Sigmoid colon (tissue), 6 donors: ENCODE measurements at regions not wholly inside any gene's neighbourhood (a gene's known extent, or its start where the extent isn't known, plus 50 kb on each side); places are given as distances from the start of the nearest gene placed in this dataset.

Experiments used
- DNase-seq: peaks from one replicate; pipeline ENCODE4 v3.0.0-alpha.2; 2019
- H3K27ac ChIP-seq, 4 donors: fragments of 200-600 bp; sonication (generic); one replicate each; pipeline ENCODE4 v1.5.1; 2016 to 2019; ENCODE audit warnings: mild to moderate bottlenecking in 1 of 4
- H3K27me3 ChIP-seq, 3 donors: fragments of 200-600 bp; sonication (generic); one replicate each; pipeline ENCODE4 v1.5.1; 2019; ENCODE audit warnings: mild to moderate bottlenecking in 1 of 3
- H3K36me3 ChIP-seq, 4 donors: fragments of 200-600 bp; sonication (generic); one replicate each; pipeline ENCODE4 v1.5.1; 2016 to 2019
- H3K4me1 ChIP-seq, 4 donors: fragments of 200-600 bp; sonication (generic); one replicate each; pipeline ENCODE4 v1.5.1; 2017 to 2019
- H3K4me3 ChIP-seq, 4 donors: fragments of 200-600 bp; sonication (generic); one replicate each; pipeline ENCODE4 v1.5.1; 2017 to 2019; ENCODE audit warnings: mild to moderate bottlenecking in 2 of 4, moderate library complexity in 1 of 4
- H3K9me3 ChIP-seq, 4 donors: fragments of 200-600 bp in 3 of 4; sonication (generic) in 3 of 4; one replicate each; pipeline versions ENCODE4 v1.5.1 to v1.6.1; 2013 to 2019
- CTCF ChIP-seq, 4 experiments: fragments of 450-650 bp in 3 of 4; fragments of 200-600 bp in 1 of 4; IDR thresholded peaks; one replicate each; pipeline ENCODE4 v1.5.1; 2016 to 2019; ENCODE audit warnings: antibody characterized with exemption in 4 of 4, mild to moderate bottlenecking in 3 of 4, moderate library complexity in 2 of 4
- EP300 ChIP-seq, 4 donors: sonication (generic); formaldehyde crosslinking; IDR thresholded peaks; one replicate each; pipeline ENCODE4 v1.6.1; 2017; ENCODE audit warnings: antibody characterized with exemption in 4 of 4
- POLR2A ChIP-seq, 2 donors: fragments of 450-650 bp; IDR thresholded peaks; one replicate each; pipeline ENCODE4 v1.6.1; 2016; ENCODE audit warnings: antibody characterized with exemption in 2 of 2, mild to moderate bottlenecking in 2 of 2, moderate library complexity in 2 of 2
- POLR2AphosphoS5 ChIP-seq, 4 donors: sonication (generic); formaldehyde crosslinking; IDR thresholded peaks; one replicate each; pipeline ENCODE4 v1.6.1; 2017; ENCODE audit warnings: antibody characterized with exemption in 4 of 4
- WGBS, 2 donors: extraction: QIAGEN DNeasy Blood & Tissue Kit; methylation state at CpG; one replicate each; pipeline ENCODE4 v1.1.7; 2013; 5-methylcytosine and 5-hydroxymethylcytosine counted together
- intact Hi-C: fragments of 100-400 bp; cut with DNase I; formaldehyde crosslinking; loops from one replicate; pipeline ENCODE4 v1.15.1; 2023
- donor health status: healthy with polysubstance abuse.
- donor health status: healthy.

GRCh38 chr11:27287205-27287604, 75.8 kb downstream of the CCDC34 start:
- no peak overlapping the region for H3K27ac ChIP-seq
- H3K4me3 ChIP-seq = no peak overlapping the region
- no peak for DNase-seq
- intact Hi-C loops = no loop called here
- H3K27me3 ChIP-seq = no peaks in the 10 kb centered on the region
- WGBS, 2 donors = 69 to 79% methylated on average over 1 of the region's 1 CpG
- no peaks in the 10 kb centered on the region for H3K36me3 ChIP-seq
- peaks cover 0 to 8% (median 0%) of the 10 kb centered on the region in 4 donors for H3K4me1 ChIP-seq
- no peak for TF ChIP-seq EP300 (IDR thresholded peaks at IDR 0.05)
- no peak for TF ChIP-seq POLR2AphosphoS5 (IDR thresholded peaks at IDR 0.05)
- no peak for TF ChIP-seq CTCF (IDR thresholded peaks at IDR 0.05)
- TF ChIP-seq POLR2A (IDR thresholded peaks at IDR 0.05) = no peak
- H3K9me3 ChIP-seq = no peaks in the 10 kb centered on the region

DNA sequence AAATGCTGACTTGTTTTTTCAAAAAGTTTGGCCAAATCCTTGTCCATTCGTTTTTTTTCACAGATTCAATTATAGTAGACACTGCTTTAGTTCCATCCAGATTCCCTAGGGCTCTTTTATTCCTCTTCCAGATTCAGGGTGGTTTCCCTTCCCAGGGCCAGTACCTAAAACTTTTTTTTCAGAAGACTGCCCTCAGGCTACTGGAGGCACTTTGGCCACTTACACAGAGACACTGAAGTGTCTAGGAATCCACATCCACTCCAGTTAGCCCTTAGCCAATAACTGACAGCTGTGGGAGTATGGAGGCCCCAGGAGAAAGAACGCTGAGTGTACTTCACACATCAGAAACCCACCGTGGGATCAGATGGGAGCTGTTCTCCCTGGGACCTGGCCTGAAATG, 77.3 kb downstream of the CCDC34 start:
- TF ChIP-seq POLR2A (IDR thresholded peaks at IDR 0.05) (no peak), CTCF (IDR thresholded peaks at IDR 0.05) (no peak), EP300 (IDR thresholded peaks at IDR 0.05) (no peak), POLR2AphosphoS5 (IDR thresholded peaks at IDR 0.05) (no peak)
- no peaks in the 10 kb centered on the region for H3K9me3 ChIP-seq
- H3K4me1 ChIP-seq = peaks cover 0 to 14% (median 0%) of the 10 kb centered on the region in 4 donors
- no peaks in the 10 kb centered on the region for H3K36me3 ChIP-seq
- no peak overlapping the region for H3K4me3 ChIP-seq
- DNase-seq = no peak
- intact Hi-C loops = no loop called here
- WGBS, 2 donors = 73 to 79% methylated on average over 3 of the region's 3 CpGs
- H3K27me3 ChIP-seq = no peaks in the 10 kb centered on the region
- no peak overlapping the region for H3K27ac ChIP-seq

DNA sequence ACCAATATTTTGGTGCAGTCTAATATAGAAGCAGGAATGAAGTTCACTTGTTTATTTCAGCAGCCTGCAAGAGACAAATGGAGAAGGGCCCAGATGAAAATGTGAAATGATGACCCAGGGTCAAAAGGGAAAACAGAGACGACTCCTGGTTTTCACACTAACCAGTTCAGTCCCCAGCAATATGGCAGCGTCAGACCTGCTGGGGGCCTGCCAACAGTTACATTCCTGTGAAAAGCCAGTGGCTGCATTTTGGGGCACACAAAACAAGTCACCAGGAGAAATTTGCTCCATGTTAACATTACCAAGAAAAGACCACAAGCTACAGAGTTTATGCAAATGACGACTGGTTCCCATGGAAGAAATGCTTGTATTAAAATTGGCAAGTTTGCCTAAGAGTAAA, 80.2 kb downstream of the CCDC34 start:
- no peaks in the 10 kb centered on the region for H3K27me3 ChIP-seq
- no peak overlapping the region for H3K27ac ChIP-seq
- no peak overlapping the region for H3K4me3 ChIP-seq
- H3K4me1 ChIP-seq = peaks cover 0 to 14% (median 0%) of the 10 kb centered on the region in 4 donors
- TF ChIP-seq POLR2A (IDR thresholded peaks at IDR 0.05) = no peak
- 74 to 87% methylated on average over 3 of the region's 3 CpGs for WGBS, 2 donors
- no peak for DNase-seq
- H3K36me3 ChIP-seq = no peaks in the 10 kb centered on the region
- intact Hi-C loops = loop anchor here (5.0 kb wide), 1 partner anchor 101 kb away; no protein-coding TSS in a partner anchor
- H3K9me3 ChIP-seq = no peaks in the 10 kb centered on the region

- 53 to 60% methylated on average over 9 of the region's 9 CpGs for WGBS, 2 donors
- H3K4me3 ChIP-seq = no peak overlapping the region
- intact Hi-C loops = loop anchor here (5.0 kb wide), 1 partner anchor 100 kb away; no protein-coding TSS in a partner anchor
- H3K4me1 ChIP-seq = peaks cover 0 to 14% (median 0%) of the 10 kb centered on the region in 4 donors
- DNase-seq = no peak
- no peaks in the 10 kb centered on the region for H3K27me3 ChIP-seq
- H3K36me3 ChIP-seq = no peaks in the 10 kb centered on the region
- peak overlapping the region in 1 of 4 donors; percentile 12 for H3K27ac ChIP-seq
- TF ChIP-seq POLR2AphosphoS5 (IDR thresholded peaks at IDR 0.05) (peak in 1 of 4 donors; percentile 8), EP300 (IDR thresholded peaks at IDR 0.05) (no peak), POLR2A (IDR thresholded peaks at IDR 0.05) (no peak)
- no peaks in the 10 kb centered on the region for H3K9me3 ChIP-seq
These were observed 81.0 kb downstream of the CCDC34 start for GRCh38 chr11:27281740-27282590.

GRCh38 chr11:27281276-27281675, 81.7 kb downstream of the CCDC34 start:
- TF ChIP-seq EP300 (IDR thresholded peaks at IDR 0.05) (no peak), POLR2AphosphoS5 (IDR thresholded peaks at IDR 0.05) (no peak), POLR2A (IDR thresholded peaks at IDR 0.05) (no peak), CTCF (IDR thresholded peaks at IDR 0.05) (no peak)
- H3K9me3 ChIP-seq = no peaks in the 10 kb centered on the region
- 87 to 90% methylated on average over 2 of the region's 2 CpGs for WGBS, 2 donors
- no peak for DNase-seq
- no peaks in the 10 kb centered on the region for H3K36me3 ChIP-seq
- H3K4me1 ChIP-seq = peaks cover 0 to 14% (median 0%) of the 10 kb centered on the region in 4 donors
- H3K4me3 ChIP-seq = no peak overlapping the region
- peak overlapping the region in 1 of 4 donors; percentile 12 for H3K27ac ChIP-seq
- no peaks in the 10 kb centered on the region for H3K27me3 ChIP-seq
- intact Hi-C loops = loop anchor here (5.0 kb wide), 1 partner anchor 99 kb away; no protein-coding TSS in a partner anchor
